ENCODE measurements at regions not wholly inside any gene's neighbourhood (a gene's known extent, or its start where the extent isn't known, plus 50 kb on each side); places are given as distances from the start of the nearest gene placed in this dataset.

DNA sequence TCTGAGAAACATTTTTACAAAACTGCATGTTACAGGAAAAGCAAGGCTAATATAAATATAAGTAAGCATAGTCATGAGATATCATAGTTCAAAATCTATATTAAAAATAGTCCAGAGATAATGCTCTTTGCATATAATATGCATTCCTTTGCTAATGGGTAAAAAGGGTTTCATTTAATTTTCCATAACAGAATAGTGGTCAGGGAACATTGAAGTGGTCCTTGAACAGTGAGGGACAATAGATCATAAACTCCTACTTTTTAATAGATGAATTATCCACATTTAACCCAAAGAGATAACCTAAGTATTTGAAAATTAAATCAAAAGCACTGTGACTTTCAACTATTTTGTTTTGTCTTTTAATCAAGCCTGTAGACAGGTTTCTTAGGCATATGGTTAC lies 243.1 kb upstream of the ADGRB3 start:
- DNase-seq (ENCODE audit: low read depth), result no peak

DNA sequence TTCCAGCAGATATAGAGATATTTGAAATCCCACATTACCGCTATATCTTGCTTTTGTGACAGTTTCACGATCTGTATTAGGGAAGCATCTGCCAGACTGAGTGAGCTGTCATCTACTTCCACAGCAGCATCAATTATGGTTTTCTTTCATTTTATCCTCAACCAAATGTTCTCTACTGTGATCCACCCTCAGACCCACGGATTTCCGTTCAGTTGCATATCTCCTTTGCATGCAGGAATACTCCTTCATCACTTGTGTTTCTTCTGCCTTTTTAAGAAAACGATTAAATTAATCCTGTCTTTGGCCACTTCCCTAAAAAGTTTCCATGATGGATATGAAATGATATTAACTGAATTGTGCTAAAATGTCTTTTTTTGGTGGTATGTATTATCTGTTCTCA lies 262.1 kb upstream of the ADGRB3 start:
- DNase-seq (ENCODE audit: low read depth), result no peak

DNA sequence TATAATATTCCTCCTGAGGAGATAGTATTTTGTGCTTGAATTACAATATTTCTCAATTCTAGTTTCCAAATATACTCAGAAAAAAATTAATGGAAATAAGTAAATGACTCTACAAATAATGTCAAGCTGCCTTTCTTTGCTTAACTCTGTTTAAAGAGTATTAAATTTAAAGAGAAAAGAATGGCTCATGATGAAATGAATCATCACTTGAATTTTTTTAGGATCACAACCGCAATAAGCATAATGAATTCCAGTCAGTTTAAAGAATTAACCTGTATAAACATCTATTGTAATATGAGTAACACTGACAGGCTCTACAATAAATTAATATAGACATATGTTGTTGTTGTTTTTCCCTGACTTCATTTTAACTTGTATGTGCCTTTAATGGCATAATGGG lies 266.2 kb upstream of the ADGRB3 start:
- no peak for DNase-seq (ENCODE audit: low read depth)

DNA sequence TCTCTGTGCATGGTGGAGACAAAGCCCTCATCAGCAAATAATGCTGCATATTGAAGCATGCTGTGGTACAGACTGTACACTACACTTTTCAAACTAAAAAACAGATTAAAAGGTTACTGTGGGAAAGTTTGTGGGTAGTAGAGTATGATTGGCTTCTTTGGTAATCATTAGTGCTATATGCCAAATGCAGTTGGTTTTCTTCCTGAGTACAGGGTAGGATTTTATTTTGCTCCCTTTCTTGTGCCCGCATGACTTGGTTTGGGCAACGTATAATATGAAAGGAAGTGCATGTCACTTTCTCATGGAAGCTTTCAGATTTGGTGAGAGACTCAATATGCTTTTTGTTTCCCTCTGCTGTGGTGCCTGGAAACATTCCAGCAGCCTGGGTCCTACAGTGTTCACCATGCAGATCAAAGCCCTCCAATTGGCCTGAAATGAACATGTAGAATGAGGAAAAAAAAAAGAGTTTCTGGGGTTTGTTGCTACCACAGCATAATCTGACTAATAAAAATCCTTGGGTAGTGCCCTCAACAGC lies 270.7 kb upstream of the ADGRB3 start:
- DNase-seq (ENCODE audit: low read depth), result no peak

DNA sequence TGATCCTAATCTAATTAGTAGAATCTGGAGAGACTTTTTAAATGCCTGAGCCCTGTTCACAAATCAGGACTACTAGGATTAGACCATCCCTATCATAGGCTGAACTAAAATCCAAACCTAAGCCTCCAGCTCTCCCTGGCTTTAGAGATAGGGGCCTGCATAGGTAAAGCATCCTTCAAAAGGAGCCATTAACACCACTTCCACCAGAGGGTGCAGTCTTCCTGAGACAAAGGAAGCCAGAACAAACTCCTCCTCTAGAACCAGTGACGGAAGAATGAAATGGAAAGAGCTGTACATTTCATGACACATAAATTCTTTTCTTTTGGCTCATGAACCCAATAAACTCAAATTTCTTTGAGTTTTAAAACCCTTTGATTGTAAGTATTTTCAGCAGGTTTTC lies 291.2 kb upstream of the ADGRB3 start:
- no peak for DNase-seq (ENCODE audit: low read depth)

DNA sequence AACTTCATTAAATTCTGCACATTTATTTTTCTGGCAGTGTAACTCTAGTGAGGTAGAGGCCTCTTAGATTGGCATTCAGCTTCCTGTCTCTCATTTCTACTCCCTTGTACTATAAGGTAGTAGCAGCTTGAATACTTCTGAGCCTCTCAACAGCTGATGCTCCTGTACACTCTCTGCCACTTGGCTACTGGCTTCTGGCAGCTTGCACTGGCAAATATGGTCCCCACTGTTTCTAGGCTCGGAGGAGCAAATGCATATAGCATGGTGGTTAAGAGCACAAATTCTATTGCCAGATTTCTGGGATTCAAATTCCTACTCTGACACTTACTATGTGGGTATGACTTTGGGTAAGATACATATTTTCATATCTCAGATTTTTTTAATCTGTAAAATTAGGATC lies 292.8 kb upstream of the ADGRB3 start:
- no peak for DNase-seq (ENCODE audit: low read depth)

DNA sequence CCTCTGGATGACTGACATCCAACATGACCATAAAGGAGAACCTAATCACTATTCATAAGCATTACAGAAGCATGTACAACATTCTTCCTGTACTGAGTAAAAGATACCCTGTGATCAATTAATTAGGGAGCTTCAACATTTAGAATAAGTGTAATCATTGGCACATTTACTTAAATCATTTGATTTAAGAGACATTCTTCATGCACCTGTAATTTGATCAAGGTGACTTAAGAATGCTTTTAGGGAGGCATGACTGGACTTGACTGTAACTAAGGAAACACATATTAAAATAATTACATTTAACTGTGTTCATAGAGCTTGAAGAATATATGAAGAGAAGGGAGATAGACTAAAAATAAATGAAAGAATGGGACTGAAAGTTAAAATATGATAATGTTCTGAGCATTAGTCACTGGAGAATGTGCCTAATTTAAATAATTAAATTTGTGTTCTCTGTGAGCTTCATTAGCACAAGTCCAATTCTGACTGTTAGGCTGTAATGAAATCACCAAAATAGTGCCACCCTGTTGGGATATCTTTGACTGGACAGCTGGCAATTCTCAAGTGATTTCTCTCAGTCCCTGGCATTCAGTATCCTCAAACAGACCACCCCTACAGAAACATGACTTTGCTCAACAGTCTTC lies 295.5 kb upstream of the ADGRB3 start:
- no peak for DNase-seq (ENCODE audit: low read depth)

DNA sequence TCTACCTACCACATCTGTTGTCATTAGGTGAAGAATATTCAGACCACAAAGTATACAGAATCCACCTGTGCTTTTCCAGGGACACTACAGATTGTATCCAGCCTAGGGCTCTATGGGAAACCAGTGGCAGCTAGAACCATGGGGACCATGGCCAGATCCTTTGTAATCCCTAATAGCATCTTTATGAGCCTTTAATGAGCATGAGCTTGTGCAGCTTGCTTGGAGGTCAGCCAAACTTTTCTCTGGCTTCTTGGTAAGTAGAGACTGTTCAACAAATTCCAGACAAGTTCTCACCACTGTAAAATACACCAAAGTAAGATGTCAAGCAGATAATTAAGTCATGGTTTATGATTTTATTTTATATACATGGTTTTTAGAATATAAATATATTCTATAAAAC lies 301.6 kb upstream of the ADGRB3 start:
- no peak for DNase-seq (ENCODE audit: low read depth)

DNA sequence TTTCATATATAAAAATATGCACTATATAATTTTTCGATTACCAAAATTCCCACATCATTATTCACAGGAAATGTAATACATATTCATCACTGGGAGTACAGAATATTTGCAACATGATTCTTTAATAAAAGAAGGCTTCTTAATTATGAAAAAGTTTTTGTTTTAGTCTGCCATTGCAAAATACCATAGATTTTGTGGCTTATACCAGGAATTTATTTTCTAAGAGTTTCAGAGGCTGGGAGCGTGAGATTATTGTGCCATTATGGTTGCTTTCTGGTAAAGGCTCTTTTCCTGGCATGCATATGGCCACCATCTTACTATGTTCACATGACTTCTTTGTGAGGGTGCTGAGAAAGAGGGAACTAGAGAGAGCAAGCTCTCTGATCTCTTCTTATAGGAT lies 306.9 kb upstream of the ADGRB3 start:
- no peak for DNase-seq (ENCODE audit: low read depth)

DNA sequence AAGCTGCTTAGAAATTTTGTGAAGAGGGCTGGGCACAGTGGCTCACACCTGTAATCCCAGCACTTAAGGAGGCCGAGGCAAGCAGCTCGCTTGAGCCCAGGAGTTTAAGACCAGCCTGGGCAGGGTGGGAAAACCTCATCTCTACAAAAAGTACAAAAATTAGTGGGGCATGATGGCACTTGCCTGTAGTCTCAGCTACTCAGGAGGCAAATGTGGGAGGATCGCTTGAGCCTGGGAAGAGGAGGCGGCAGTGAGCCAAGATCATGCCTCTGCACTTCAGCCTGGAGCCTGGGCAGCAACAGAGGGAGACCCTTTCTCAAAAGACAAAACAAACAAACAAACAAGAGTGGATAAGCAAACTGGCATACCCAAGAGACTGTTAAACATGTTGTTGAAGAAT lies 308.3 kb upstream of the ADGRB3 start:
- DNase-seq (ENCODE audit: low read depth), result no peak

DNA sequence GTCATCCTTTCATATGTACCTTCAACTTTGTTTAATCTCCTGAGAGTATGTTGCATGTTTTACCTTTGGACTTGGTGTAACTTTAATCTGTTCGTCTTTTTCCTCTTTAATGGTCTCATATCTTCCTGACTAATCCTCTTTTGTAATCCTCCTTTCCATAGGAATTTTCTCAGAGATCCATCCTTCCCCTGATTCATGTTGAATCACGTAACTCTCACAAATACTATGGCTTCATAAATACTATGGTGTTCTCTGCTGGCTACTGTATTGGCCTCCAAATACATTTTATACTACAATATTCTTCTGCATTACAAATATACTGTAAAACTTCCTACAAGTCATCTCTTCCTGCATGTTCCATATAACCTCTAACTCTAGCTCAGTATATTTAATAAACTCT lies 317.7 kb upstream of the ADGRB3 start:
- no peak for DNase-seq (ENCODE audit: low read depth)

DNA sequence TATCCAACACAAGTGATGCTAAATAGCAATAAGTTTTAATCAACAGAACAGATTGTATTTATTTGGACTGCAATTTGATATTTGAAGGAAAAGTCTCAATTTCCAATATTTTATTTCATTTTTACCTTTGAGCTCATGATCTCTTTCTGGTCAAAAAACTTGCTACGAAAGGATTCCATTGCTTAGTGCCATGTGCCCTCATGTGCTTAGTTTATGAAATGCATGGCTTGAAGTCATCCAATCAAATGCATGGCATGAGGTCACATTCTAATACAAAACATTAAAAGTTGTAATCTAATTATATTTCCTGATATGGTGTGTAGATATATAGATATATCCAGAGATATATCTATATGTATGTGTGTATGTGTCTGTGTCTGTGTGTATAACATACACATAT lies 321.2 kb upstream of the ADGRB3 start:
- no peak for DNase-seq (ENCODE audit: low read depth)

DNA sequence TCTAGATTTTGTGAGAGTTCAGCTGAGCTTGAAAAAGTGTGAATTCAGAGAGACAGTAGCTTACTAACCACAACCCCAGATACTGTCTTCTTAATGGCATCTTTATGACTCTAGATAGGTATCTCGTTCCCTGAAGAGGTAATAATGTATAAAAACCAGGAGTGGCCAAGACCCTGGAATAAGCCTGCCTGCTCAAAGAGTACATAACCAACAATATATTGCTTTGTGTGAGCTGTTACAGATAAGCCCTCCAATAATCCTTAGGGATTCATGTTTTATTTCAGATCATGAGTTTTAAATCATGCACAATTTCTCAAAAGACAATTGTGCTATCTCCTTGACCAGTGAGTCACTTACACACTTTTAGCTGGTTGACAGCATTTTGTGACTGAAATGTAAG lies 327.8 kb upstream of the ADGRB3 start:
- DNase-seq (ENCODE audit: low read depth), result no peak

DNA sequence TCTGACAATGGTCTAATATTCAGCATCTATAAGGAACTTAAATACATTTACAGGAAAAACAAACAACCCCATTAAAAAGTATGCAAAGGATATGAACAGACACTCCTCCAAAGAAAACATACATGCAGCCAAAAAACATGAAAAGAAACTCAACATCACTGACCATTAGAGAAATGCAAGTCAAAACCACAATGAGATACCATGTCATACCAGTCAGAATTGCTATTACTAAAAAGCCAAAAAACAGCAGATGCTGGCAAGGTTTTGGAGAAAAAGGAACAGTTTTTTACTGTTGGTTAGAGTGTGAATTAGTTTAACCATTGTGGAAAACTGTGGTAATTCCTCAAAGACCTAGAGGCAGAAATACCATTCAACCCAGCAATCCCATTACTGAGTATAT lies 339.0 kb upstream of the ADGRB3 start:
- DNase-seq (ENCODE audit: low read depth), result no peak

DNA sequence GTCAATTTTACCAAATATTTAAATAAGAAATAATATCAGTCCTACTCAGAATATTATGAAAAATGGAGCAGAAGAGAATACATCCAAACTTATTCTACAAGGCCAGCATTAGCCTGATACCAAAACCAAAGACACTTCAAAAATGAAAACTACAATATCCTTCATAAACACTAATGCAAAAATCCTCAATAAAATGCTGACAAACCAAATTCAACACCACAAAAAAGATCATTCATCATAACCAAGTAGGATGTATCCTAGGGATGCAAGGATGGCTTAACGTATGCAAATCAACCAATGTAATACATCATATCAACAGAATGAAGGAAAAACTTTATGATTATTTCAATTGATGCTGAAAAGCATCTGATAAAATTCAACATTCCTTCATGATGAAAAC lies 352.4 kb upstream of the ADGRB3 start:
- no peak for DNase-seq (ENCODE audit: low read depth)

DNA sequence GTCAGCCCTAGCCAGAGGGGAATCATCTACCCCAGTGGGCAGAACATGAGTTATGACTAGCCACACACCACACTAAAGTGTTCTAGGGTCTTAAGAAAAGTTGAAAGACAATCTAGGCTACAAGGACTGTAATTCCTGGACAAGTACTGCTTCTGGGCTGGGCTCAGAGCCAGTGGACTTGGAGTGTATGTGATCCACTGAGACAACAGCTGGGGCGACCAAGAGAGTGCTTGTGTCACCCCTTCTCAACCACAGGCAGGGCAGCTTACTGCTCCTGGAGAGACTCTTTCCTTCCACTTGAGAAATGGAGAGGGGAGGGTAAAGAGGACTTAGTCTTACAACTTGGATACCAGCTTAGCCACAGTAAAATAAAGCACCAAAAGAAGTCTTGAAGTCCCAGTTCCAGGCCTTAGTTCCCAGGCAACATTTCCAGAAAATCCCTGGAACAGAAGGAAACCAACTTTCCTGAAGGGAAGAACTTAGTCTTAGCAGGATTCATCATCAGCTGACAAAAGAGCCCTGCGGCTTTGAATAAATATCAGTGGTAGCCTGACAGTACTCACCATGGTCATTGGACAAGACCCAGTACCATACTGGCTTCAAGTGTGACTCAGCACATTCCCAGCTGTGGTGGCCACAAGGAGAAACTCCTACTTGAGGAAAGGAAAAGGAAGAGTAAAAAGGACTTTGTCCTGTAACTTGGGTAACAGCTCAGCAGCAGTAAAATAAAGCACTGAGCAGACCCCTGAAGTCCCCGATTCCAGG lies 355.1 kb upstream of the ADGRB3 start:
- DNase-seq (ENCODE audit: low read depth), result no peak

DNA sequence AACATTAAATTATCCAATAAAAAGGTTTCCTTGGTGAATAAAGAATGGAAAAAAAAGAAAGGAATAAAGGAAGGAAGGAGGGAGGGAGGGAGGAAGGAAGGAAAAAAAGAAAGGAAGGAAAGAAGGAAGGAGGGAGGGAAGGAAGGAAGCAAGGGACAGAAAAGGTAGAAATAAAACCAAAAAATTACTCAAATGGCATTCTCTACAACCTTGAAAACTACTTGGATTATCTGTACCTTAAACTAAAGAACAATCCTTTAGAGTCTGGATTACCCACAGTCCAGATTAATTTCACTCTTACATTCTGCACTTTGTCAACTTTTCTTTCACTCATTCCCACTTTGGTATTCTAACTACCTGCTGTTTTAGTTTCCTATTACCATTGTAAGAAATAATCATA lies 361.8 kb upstream of the ADGRB3 start:
- DNase-seq (ENCODE audit: low read depth), result no peak

DNA sequence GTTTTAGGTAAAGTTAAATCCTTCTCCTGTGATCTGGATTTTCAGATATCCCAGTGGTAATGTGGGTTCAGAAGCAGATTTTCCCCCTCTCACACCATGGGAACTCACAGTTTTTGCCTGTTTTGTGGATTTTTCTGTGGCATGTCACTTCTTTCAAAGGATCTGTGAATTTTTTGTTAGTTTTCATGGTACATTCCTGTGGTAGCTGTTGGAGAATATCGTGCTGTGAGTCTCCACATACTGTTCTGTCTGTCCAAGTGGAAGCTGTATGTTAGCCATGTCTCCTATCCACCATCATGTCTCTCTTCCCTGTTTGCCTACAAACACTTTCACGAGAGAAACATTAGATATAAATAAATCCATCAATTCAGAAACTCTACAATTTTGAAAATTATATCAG lies 378.7 kb upstream of the ADGRB3 start:
- no peak for DNase-seq (ENCODE audit: low read depth)

DNA sequence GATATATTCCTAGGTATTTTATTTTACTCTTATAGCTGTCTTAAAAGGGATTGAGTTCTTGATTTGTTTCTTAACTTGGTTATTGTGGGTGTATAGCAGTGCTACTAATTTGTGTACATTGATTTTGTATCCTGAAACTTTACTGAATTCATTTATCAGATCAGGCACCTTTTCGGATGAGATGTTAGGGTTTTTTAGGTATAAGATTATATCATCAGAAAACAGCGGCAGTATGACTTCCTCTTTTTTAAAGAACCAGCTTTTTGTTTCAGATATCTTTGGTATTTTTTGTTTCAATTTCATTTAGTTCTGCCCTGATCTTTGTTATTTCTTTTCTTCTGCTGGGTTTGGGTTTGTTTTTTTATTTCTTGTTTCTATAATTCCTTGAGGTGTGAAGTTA lies 382.4 kb upstream of the ADGRB3 start:
- DNase-seq (ENCODE audit: low read depth), result no peak

DNA sequence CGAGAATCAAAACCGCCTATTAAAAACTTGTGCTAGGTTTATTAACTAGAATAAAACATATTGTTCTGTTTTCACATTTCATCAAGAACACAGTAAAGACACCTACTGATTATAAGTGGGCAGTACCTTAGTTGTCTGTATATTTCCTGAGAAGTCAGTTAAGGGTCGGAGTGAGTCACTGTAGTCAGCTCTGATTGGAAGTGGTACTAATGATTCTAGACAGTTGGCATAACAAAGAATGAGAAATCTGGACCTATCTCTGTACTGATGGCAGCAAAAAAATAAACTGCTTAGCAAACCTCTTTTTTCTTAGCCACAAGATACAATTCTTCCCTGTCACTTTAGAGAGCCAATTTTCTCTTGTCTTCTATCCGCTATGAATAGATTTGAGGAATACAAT lies 387.3 kb upstream of the ADGRB3 start:
- DNase-seq (ENCODE audit: low read depth), result no peak

DNA sequence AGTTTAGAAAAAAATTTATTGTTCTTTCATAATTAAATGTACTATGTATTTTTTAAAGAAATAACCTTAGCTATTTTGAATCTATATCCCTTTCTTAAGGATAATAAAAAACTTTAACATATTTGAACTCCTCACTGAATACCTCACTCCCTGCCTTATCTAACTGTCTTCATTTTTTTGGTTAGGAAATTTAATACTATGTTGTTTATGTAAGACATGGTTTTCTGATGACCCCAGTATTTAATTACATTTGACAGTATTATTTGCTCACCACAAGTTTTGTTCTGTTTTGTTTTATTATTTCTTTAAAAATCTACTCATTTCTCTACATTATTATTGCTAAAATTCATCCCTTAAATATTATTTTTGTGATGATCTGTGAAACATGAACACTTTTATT lies 394.4 kb upstream of the ADGRB3 start:
- DNase-seq (ENCODE audit: low read depth), result no peak

DNA sequence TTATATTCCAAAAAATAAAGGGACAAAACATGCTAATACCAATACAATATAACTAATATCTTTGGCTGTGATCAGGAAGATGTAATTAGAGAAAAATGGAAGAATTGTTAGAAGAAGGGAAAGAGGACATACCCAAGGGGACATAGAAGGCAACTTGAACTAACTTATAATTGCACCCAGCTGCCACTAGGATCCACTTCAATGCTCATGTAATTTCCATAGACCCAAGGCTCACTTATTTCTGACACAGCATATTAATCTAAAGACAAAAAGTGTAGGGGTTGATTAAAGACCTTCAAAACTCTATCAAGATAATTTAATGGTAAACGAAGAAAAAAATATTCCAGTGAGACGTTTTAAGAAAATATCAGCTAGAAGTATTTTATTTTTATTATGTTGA lies 396.0 kb upstream of the ADGRB3 start:
- no peak for DNase-seq (ENCODE audit: low read depth)

DNA sequence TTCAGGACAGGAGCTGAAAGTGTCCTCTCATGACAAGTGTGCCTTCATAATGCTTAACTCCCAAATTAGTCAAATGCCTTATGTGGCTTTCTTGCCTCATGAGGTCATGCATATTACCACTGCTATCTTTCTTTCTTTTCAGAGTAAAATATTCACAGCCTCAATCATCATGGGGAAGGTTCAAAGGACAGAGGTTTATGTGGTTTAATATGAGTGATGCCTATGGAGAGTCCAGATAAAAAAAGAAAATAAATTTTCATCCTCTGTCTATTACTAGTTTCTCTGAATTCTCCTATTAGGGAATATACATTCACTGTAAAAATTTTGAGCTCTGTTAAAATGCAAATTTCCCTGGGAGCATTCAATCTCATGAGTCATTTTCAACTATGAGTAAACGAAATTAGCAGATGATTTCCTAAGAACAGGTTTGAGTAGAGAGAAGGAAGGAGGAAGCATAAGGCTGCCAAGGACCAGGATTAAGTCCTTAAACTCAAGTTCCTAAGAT lies 396.9 kb upstream of the ADGRB3 start:
- DNase-seq (ENCODE audit: low read depth), result no peak

DNA sequence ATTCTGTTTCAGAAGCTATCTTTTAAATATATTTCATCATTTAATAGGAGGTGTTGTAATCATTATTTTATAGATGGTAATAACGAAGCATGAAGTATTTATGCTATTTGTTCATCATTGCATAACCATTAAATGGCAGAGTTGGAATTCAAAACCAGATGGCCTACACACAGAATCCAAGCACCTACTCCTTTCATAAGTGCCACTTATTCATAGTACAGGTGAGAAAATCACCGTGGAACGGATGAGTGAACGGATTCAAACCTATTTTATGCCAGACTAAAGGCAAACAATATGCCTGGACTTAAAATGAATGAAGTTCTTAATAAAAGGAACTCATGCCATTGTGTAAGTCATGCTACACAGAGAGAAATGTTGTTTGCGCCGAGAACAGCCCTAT lies 397.9 kb upstream of the ADGRB3 start:
- DNase-seq (ENCODE audit: low read depth), result no peak

All from fibroblast of the conjunctiva (primary cell).